ENCODE measurements at regions not wholly inside any gene's neighbourhood (a gene's known extent, or its start where the extent isn't known, plus 50 kb on each side); places are given as distances from the start of the nearest gene placed in this dataset.

DNA sequence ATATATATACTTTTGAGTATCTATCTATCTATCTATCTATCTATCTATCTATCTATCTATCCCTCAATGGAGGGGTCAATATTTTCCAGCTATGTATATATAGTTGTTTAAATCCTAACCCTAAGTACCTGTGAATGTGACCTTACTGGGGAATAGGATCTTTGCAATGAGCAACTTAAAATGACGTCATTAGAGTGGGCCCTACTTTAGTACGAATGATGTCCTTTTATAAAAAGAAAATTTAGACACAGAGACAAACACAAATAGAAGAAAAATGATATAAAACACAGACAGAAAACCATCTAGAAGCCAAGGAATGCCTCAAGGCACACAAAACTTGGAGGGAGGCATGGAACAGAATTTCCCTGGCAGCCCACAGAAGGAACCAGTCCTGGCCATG is 2283.7 kb downstream of the NCAM2 start:
- ChIA-PET POLR2A (no interaction called here), CTCF (interaction anchor here (1.0 kb wide), 1 partner anchor 9 kb away, joined by 3 read pairs; no protein-coding TSS in a partner anchor)
- Histone ChIP-seq H3K9me3 (replicated peaks; ENCODE audit: control insufficient read depth, insufficient read depth, low read length) (no peaks in the 10 kb centered on the region), H3K4me1 (ENCODE audit: control insufficient read depth, extremely low read depth, insufficient read depth, low read length) (no peaks in the 10 kb centered on the region), H3K9me1 (replicated peaks; ENCODE audit: control insufficient read depth, extremely low read depth, insufficient read depth, low read length) (no peaks in the 10 kb centered on the region), H2AFZ (ENCODE audit: low read depth, low read length) (no peak overlapping the region), H3K27ac (ENCODE audit: insufficient read depth, low read depth, low read length) (no peak overlapping the region), H3K79me2 (ENCODE audit: control insufficient read depth, insufficient read depth, low read length) (no peaks in the 10 kb centered on the region), H3K4me3 (replicated peaks in 1 of 3; ENCODE audit: insufficient read depth in 1 of 3, low read depth in 1 of 3, low read length in 3 of 3) (no peak overlapping the region), H4K20me1 (replicated peaks; ENCODE audit: control insufficient read depth, extremely low read depth, insufficient read depth, low read length) (no peaks in the 10 kb centered on the region), H3K36me3 (ENCODE audit: control insufficient read depth in 2 of 2, extremely low read depth in 1 of 2, insufficient read depth in 2 of 2, low read length in 2 of 2) (no peaks in the 10 kb centered on the region), H3K27me3 (ENCODE audit: control insufficient read depth in 2 of 2, insufficient read depth in 2 of 2, low read length in 2 of 2) (no peaks in the 10 kb centered on the region), H3K9ac (replicated peaks; ENCODE audit: extremely low read depth, insufficient read depth, low read length) (no peak overlapping the region), H3K4me2 (ENCODE audit: insufficient read depth, low read length) (no peak overlapping the region)
- no peak for FAIRE-seq
- DNase-seq (ENCODE audit: low read depth, low spot score): no peak
- no TSS peak for BruUV-seq (replicated peaks)
- dilution Hi-C loops (cut with MboI; ENCODE audit: extremely low pct_ligation_motif_present, low sequenced_read_pairs): no loop called here
- intact Hi-C loops (cut with micrococcal nuclease): no loop called here
- TF ChIP-seq, protein P1, sequence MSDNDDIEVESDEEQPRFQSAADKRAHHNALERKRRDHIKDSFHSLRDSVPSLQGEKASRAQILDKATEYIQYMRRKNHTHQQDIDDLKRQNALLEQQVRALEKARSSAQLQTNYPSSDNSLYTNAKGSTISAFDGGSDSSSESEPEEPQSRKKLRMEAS (IDR thresholded peaks at IDR 0.05; ENCODE audit: insufficient read depth, insufficient read length): no peak
- TF ChIP-seq FOS (IDR thresholded peaks at IDR 0.05; ENCODE audit: borderline replicate concordance, insufficient read depth, low read length) (no peak), POLR2AphosphoS5 (IDR thresholded peaks at IDR 0.05; ENCODE audit: insufficient read depth, low read depth, low read length) (no peak), EZH2 (IDR thresholded peaks at IDR 0.05; ENCODE audit: borderline replicate concordance, low read depth, low read length, severe bottlenecking) (no peak), GATA2 (IDR thresholded peaks at IDR 0.05; ENCODE audit: insufficient read depth, insufficient read length, low read depth, low read length) (no peak), JUN (IDR thresholded peaks at IDR 0.05; ENCODE audit: borderline replicate concordance, insufficient read depth, insufficient read length, low read depth) (no peak), MYC (IDR thresholded peaks at IDR 0.05; ENCODE audit: low read depth, low read length) (no peak), CTCF (IDR thresholded peaks at IDR 0.05; ENCODE audit: extremely low read depth in 1 of 2, insufficient read depth in 1 of 2, low read depth in 1 of 2, low read length in 2 of 2) (no peak), POLR2A (IDR thresholded peaks at IDR 0.05; ENCODE audit: low read depth, low read length) (no peak)

Data from endothelial cell of umbilical vein (primary cell).